ENCODE measurements at regions not wholly inside any gene's neighbourhood (a gene's known extent, or its start where the extent isn't known, plus 50 kb on each side); places are given as distances from the start of the nearest gene placed in this dataset.

DNA sequence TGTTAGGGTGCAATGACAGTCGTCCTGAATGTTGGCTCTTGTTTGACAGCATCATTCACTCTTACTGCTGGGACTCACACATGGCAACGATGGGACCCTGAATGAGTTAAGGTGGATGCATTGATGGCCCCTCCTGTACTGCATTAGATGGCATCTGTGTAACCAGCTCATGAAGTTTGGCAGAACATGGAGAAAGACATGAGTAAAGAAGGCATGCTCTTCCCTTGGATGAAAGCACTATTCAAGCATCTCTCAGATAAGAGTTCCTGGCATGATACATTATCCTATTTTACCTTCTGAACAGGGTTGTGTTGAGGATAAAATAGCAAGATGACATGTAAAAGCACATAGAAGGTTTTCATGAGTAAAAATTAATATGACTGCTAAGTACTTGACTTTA, 142.2 kb upstream of the GAS1 start:
- Histone ChIP-seq H3K4me1 (no peaks in the 10 kb centered on the region), H3K27ac (no peak overlapping the region), H2AFZ (no peak overlapping the region), H3K4me2 (ENCODE audit: low read length) (no peak overlapping the region), H3K79me2 (no peaks in the 10 kb centered on the region), H3K36me3 (ENCODE audit: control insufficient read depth, insufficient read depth, low read length) (no peaks in the 10 kb centered on the region), H3K27me3 (ENCODE audit: control insufficient read depth, insufficient read depth, low read length) (no peaks in the 10 kb centered on the region), H3K4me3 (ENCODE audit: low read depth, low read length) (no peak overlapping the region), H3K9ac (no peak overlapping the region), H3K9me3 (ENCODE audit: control insufficient read depth, low read length) (no peaks in the 10 kb centered on the region)
- no peak for TF ChIP-seq CTCF (IDR thresholded peaks at IDR 0.05)

DNA sequence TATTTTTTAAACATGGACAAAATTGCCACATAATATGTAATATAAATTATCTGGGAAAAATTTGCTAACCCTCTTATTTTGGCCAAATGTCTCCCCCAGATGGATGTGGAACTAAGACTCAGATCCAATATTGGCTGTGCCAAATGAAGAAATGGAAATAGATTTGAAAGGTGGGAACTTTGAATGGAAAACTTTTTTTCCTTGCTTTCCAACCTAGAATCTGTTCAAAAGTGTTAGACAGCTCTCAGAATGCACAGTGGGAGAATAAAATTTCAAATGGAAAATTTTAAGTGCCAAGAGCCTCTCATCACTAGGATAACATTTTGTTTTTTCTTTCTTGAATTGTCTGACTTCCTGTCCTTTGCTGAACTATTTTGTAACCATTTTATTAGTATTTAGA, 142.6 kb upstream of the GAS1 start:
- Histone ChIP-seq H3K4me3 (ENCODE audit: low read depth, low read length) (no peak overlapping the region), H3K9me3 (ENCODE audit: control insufficient read depth, low read length) (no peaks in the 10 kb centered on the region), H3K36me3 (ENCODE audit: control insufficient read depth, insufficient read depth, low read length) (no peaks in the 10 kb centered on the region), H3K27ac (no peak overlapping the region), H2AFZ (no peak overlapping the region), H3K4me2 (ENCODE audit: low read length) (no peak overlapping the region), H3K79me2 (no peaks in the 10 kb centered on the region), H3K27me3 (ENCODE audit: control insufficient read depth, insufficient read depth, low read length) (no peaks in the 10 kb centered on the region), H3K4me1 (no peaks in the 10 kb centered on the region), H3K9ac (no peak overlapping the region)
- no peak for TF ChIP-seq CTCF (IDR thresholded peaks at IDR 0.05)

DNA sequence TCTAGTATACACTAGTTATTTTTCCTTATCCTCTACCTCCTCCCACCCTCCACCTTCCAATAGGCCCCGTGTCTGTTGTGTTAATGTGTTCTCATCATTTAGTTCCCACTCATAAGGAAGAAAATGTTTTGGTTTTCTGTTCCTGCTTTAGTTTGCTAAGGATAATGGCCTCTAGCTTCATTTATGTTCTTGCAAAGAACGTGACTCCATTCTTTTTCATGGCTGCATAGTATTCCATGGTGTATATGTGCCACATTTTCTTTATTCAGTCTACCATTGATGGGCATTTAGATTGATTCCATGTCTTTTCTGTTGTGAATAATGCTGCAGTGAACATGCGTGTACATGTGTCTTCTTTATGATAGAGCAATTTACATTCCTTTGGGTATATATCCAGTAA, 146.5 kb upstream of the GAS1 start:
- Histone ChIP-seq H2AFZ (no peak overlapping the region), H3K9ac (no peak overlapping the region), H3K27me3 (ENCODE audit: control insufficient read depth, insufficient read depth, low read length) (no peaks in the 10 kb centered on the region), H3K36me3 (ENCODE audit: control insufficient read depth, insufficient read depth, low read length) (no peaks in the 10 kb centered on the region), H3K9me3 (ENCODE audit: control insufficient read depth, low read length) (no peaks in the 10 kb centered on the region), H3K4me3 (ENCODE audit: low read depth, low read length) (no peak overlapping the region), H3K79me2 (no peaks in the 10 kb centered on the region), H3K4me1 (no peaks in the 10 kb centered on the region), H3K4me2 (ENCODE audit: low read length) (no peak overlapping the region), H3K27ac (no peak overlapping the region)
- no peak for TF ChIP-seq CTCF (IDR thresholded peaks at IDR 0.05)

- no peaks in the 10 kb centered on the region for H3K36me3 ChIP-seq (ENCODE audit: control insufficient read depth, insufficient read depth, low read length)
- H3K79me2 ChIP-seq, result no peaks in the 10 kb centered on the region
- no peaks in the 10 kb centered on the region for H3K9me3 ChIP-seq (ENCODE audit: control insufficient read depth, low read length)
- H3K4me1 ChIP-seq, result no peaks in the 10 kb centered on the region
- no peak overlapping the region for H3K4me2 ChIP-seq (ENCODE audit: low read length)
- no peak overlapping the region for H2AFZ ChIP-seq
- H3K27ac ChIP-seq, result no peak overlapping the region
- TF ChIP-seq CTCF (IDR thresholded peaks at IDR 0.05), result no peak
- H3K9ac ChIP-seq, result no peak overlapping the region
- H3K4me3 ChIP-seq (ENCODE audit: low read depth, low read length), result no peak overlapping the region
- no peaks in the 10 kb centered on the region for H3K27me3 ChIP-seq (ENCODE audit: control insufficient read depth, insufficient read depth, low read length)
These were observed 148.6 kb upstream of the GAS1 start for GRCh38 chr9:87095951-87096350.

GRCh38 chr9:87096506-87096905, 149.2 kb upstream of the GAS1 start:
- TF ChIP-seq CTCF (IDR thresholded peaks at IDR 0.05), result no peak
- Histone ChIP-seq H3K4me2 (ENCODE audit: low read length) (no peak overlapping the region), H3K4me1 (no peaks in the 10 kb centered on the region), H3K79me2 (no peaks in the 10 kb centered on the region), H3K9ac (no peak overlapping the region), H2AFZ (no peak overlapping the region), H3K27me3 (ENCODE audit: control insufficient read depth, insufficient read depth, low read length) (no peaks in the 10 kb centered on the region), H3K4me3 (ENCODE audit: low read depth, low read length) (no peak overlapping the region), H3K36me3 (ENCODE audit: control insufficient read depth, insufficient read depth, low read length) (no peaks in the 10 kb centered on the region), H3K27ac (no peak overlapping the region), H3K9me3 (ENCODE audit: control insufficient read depth, low read length) (no peaks in the 10 kb centered on the region)
